ENCODE measurements at regions not wholly inside any gene's neighbourhood (a gene's known extent, or its start where the extent isn't known, plus 50 kb on each side); places are given as distances from the start of the nearest gene placed in this dataset.

GRCh38 chr16:51392521-51393187, 241.6 kb upstream of the SALL1 start:
- no peak for DNase-seq (ENCODE audit: low spot score)

DNA sequence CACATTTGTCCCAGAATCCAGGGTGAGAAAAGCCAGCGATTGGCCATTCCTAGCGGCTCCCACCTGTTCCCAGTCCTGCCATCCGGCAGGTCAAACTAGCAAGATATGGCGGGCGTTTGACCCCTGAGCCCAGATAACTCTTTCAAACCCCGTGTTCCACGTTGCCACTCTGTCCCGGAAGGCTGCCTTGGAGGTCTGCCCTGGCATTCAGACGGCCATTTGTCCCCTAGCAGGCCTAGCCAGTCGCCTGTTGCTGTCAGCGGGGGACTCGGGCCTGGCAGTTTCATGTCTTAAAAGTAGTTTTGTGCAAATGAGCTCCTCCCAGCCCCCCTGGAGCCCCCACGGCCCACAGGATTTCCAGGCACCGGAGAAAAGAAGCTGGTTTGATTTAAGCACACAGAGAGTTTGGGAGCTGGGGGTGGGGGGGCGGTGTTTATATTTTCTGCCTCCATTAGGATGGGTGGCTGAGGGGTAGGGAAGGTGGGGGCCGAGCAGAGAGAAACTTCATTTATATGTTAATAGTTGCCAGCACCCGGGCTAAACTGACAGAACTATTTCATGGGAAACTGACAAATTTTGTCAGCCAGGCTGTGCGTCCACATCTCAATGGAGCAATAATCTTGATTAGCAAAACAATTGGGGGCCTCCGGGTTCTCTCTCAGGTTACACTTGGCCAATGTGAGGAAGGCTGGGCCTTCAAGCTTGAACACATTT, 240.9 kb upstream of the SALL1 start:
- no peak for DNase-seq (ENCODE audit: low spot score)

- DNase-seq (ENCODE audit: low spot score) = no peak
Measured at GRCh38 chr16:51390877-51391276, 239.8 kb upstream of the SALL1 start.

DNA sequence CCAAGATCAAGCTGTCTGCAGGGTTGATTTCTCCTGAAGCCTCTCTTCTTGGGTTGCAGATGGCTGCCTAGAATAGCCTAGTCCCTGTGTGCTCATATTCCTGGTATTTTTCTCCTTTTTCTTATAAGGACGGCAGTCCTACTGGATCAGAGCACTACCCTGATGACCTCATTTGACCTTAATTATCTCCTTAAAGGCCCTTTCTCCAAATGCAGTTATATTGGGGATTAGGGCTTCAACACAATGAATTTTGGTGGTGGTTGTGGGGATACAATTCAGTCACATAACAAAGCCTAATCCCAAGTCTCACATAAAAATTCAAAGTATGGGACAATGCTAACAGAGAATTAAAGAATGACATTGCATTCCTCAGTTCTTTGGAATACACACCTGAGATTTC, 238.8 kb upstream of the SALL1 start:
- no peak for DNase-seq (ENCODE audit: low spot score)

DNA sequence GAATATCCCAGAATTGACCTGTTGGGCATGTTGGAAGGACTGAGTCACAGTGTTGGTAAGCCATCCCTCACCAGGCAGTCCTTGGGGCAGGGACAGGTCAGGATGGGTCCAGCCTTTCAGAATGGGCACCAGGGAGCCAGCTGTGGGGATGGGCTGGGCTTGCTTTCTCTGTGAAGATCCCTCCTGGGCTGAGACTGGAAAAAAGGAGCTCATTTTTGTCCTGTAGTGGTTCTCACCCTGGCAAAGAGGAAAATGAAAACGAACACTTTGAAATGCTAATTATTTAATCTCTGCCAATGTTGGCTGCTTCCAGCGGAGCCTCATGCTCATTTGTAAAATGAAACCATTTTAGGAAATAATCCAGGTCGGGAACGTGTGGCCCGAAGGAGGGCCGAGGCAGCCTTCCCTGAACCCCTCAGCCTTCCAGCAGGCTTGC, 237.5 kb upstream of the SALL1 start:
- no peak for DNase-seq (ENCODE audit: low spot score)

DNA sequence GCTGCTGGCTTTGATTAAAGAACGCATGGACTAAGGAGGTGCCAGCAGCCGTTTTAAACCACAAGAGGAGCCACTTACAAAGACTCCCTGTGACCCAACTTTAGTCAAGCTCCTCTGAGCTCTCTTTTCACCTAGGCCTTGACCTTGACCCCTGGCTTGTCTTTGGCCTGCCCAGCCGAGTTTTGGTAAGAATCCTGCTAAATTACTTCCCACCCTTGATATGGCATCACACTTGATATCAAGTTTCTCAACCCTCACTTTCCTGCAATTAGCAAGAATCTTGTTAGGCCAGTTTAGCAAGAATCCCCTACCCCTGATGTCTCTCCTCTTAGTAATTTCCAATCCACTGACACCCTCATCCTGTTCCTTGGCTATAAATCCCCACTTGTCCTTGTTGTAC, 232.8 kb upstream of the SALL1 start:
- no peak for DNase-seq (ENCODE audit: low spot score)

- no peak for DNase-seq (ENCODE audit: low spot score)
Measured at GRCh38 chr16:51382940-51383339, 231.9 kb upstream of the SALL1 start.

- DNase-seq (ENCODE audit: low spot score) = no peak
Measured at GRCh38 chr16:51382211-51382610, 231.1 kb upstream of the SALL1 start.

- DNase-seq (ENCODE audit: low spot score) = no peak
Measured at GRCh38 chr16:51376080-51376479, 225.0 kb upstream of the SALL1 start.

DNA sequence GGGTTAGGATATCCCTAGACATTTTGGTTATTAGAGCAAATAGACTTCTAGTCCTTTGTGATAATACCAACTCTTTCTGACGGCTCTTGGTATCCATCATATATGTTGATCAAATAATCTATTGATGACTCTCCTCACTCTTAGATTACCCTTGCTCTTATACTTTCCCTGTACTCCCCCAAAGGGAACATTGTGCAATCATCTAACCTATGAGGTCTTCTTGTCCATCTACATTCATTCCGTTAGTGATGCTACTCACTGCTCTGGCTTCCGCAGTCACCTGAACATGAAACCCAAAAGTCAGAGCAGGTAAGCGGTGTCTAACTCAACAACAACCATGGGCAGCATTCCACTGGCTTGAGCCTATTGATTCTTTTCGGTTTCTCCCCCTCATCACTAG, 223.7 kb upstream of the SALL1 start:
- DNase-seq (ENCODE audit: low spot score) = no peak

DNA sequence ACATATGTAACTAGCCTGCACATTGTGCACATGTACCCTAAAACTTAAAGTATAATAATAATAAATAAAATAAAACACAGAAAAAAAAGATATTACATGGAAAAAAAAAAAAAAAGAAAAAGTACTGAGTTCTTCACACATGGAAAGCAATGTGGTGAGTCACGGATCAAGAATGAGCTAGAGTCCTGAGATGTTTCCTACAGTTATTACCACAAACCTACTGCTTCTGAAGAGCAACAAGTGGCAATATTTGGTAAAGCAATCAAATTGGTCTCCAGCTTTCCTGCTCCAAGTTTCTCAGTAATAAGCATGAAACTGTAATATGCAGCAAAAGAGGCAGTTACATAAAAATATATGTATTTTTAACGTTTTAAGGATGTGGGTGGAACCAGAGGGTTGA, 223.3 kb upstream of the SALL1 start:
- no peak for DNase-seq (ENCODE audit: low spot score)

DNA sequence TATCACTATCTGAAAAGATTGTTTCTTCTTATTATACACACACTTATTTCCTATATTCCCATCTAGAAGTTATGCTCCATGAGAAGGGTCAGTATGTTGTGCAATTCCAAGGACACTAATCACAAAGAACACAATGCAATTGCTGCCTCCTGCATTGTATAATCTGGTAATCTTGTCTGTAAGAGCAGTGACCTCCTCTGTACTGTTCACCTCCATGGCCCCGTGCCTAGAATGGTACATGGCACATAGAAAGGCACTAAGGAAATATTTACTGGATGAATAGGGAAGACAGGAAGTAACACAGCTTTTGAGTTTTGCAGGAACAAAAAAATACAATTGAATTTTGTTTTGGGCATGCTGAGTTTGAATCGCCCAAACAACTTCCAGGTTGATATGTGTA, 214.6 kb upstream of the SALL1 start:
- DNase-seq (ENCODE audit: low spot score) = no peak

DNA sequence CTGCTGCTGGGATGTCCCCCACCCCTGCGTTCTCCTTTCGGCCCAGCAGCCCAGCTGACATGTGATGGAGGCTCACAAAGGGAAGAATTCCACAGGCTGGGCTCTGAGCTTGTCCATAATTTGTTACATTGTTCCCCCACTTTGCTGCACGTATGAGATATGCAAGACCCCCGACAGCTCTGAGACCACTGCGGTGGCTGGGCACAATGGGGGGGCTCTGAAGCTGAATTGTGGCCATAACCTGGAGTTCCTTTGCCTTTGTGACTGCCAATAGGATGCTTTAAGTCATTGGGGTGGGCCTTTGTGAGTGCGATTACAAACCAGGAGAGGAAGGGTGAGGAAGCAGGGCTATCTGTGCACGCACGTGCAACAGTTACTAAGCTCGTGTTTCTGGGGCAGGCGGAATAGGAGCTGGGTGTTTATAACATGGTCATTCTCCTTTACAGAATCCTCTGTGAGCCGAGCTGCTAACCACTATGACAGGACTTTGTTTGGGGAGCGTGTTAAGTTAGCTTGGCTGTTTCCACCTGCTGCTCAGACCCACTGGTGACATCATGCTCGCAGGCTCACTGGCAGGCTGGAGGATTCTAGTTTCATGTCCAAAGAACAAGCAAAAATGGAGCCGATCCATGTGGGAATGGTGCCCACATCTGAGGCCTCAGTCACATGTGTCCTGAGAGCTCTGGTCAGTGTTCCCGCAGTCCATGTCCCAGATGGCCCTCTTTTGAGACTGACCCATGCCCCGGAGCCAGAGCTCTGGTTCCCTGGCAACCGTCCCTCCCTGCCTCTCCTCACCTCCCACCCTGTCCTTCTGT, 208.3 kb upstream of the SALL1 start:
- DNase-seq (ENCODE audit: low spot score) = no peak

DNA sequence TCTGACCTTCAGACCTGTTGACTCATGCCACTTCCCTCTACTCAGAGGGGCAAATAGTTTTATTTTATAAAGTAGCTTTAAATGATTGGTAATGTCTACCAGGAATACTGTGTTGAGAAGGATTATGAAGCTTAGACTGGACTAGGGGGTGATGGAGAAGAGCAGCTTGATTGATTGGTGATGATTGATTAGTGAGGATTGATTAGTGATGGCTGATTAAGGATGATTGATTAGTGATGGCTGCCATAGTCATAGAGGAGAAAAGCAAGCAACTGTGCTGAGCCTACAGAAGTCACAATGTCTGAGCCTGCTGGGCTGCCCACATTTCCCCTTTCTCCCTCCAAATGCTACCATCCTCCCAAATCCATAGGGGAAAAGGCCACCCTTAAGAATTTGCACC, 206.8 kb upstream of the SALL1 start:
- no peak for DNase-seq (ENCODE audit: low spot score)

DNA sequence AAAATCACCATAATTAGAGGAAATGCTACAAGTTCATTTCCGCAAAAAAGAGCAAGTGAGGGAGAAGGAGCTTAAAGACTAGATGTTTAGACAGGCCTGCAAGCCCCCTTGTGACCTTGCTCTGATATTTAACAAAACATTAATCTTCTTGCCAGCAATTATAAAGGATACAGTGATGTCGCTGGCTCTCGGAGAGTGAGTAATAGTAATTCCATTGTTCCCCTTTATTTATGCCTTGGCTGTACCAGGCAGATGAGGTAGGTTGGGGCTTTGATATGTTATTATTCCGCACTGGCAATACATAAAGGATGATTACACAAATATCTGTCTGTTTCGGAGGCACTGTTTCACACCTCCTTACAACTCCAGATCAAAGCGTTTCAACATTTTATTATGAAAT, 204.8 kb upstream of the SALL1 start:
- no peak for DNase-seq (ENCODE audit: low spot score)

DNA sequence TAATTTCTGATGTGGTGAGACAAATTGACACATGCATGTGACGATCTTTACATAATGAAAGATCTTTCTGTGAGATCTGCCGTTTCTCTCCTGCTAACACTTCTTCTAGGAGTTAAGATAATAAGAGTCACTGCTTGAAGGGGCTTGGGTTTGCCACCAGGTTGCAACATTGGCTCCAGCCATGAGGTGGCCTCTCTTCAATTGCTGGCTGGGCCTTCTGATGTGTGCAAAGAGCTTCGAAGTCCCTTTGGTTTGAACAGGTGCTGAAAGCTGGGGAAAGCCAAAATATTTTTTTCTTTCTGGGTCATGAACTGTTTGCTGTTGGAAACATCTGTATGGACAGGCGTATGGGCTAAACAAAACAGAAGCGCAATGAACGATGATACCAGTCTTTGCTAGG, 204.1 kb upstream of the SALL1 start:
- DNase-seq (ENCODE audit: low spot score) = no peak

DNA sequence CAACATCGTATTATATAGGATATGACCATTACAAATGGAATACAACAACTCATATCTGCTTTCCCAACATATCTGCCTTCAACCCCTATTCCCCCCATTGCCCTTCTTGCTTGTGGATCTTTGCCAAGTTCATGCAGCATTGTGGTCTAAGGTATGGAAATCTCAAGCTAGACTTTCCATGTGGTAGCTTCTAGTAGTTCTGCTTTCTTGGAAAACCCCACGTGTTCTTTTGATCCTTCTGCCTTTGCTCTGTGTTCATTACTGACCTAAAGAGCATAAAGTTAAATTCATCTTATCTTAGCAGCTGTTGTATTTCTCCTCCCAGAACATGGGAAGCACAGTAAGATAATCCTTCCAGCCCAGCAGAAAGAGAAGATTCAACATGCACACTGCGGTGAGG, 202.0 kb upstream of the SALL1 start:
- no peak for DNase-seq (ENCODE audit: low spot score)

- DNase-seq (ENCODE audit: low spot score) = no peak
Measured at GRCh38 chr16:51349626-51350025, 198.6 kb upstream of the SALL1 start.

DNA sequence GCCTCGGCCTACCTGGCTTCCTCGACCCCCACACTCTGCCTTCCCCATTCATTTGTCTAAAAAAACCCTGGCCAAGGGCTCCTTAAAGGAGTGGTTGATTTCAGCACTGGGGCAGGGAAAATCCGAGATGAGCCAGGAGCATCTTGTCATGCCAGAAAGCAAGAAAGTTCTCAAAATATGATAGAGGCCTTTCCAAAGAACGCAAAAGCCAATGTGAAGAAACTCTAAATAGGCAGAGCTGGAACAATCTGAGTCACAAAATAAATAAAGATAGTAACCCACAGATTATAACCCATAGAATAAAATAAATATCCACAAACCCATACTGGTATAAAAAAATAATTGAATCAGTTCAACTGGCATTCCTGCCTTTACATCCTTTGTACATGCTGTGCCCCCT, 192.3 kb upstream of the SALL1 start:
- no peak for DNase-seq (ENCODE audit: low spot score)

GRCh38 chr16:51341204-51341603, 190.1 kb upstream of the SALL1 start:
- no peak for DNase-seq (ENCODE audit: low spot score)

DNA sequence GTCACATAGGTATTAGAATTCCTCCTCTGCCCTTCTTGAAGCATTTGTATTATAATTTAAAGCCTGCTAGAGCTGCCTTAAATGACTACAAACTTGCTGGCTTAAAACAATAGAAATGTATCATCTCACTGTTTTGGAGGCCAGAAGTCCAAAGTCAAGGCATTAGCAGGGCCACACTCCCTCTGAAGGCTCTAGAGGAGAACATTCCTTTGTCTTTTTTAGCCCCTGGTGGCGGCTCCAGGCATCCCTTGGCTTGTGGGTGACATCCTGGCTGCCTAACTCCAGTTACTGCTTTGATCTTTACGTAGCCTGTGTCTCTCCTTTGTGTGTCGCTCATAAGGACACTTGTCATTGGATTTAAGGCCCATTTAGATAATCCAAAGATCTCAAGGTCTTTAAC, 186.6 kb upstream of the SALL1 start:
- peak; percentile 5 for DNase-seq (ENCODE audit: low spot score)

DNA sequence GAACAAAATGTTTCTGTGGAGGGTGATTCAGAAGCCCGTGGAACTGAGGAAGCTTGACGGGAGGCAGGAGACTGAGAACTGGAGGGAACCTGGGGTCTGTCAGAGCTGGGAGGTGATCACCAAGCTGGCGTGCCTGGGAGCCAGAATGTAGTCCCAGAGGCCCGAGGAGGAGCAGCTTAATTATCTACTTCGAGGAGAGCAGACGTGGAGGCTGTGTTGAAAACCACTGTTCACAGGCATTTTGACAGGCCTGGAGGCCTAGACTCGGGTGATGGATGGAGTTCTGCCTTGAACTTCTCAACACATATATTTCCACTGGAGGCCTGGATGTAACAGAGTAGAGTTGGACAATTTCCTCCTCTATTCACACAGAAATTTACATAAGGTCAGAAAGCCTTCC, 177.7 kb upstream of the SALL1 start:
- no peak for DNase-seq (ENCODE audit: low spot score)

DNA sequence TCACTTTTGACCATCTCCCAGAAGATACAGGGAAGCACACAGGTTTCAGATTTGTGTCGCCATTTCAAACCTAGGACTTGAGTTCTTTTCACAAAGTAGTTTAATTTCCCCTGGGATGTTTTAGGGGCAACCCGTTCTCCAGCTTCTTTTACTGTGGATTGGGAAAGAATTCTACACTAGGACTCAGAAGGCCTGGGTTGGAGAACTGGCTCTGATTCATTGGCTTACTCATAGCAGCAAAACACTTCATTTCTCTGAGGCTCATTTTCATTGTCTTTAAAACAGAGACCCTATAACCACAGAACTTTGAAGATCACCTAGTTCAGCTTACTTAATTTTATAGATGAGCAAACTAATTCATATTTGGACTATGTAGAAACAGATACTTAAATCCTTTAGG, 175.9 kb upstream of the SALL1 start:
- no peak for DNase-seq (ENCODE audit: low spot score)
